ENCODE measurements at regions not wholly inside any gene's neighbourhood (a gene's known extent, or its start where the extent isn't known, plus 50 kb on each side); places are given as distances from the start of the nearest gene placed in this dataset.

DNA sequence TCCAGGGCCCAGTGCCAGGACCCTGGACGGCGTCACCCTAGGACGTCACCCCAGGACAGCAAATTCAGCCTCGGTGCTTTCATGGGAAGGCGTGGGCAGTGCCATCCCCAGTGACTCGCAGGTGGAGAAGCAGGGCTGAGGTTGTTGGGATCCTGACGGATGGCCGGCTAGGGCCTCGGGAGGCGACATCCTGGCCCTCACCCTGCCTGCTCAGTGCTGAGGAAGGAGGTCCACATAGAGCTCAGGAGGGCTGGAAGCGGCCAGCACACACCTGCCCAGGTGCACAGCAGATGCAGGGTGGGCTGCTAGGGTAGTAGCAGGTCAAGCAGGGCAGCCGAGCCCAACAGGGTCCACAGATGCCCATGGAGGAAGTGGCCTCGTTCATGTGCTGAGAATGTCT lies 482.0 kb upstream of the SALL3 start:
- TF ChIP-seq, protein P1, sequence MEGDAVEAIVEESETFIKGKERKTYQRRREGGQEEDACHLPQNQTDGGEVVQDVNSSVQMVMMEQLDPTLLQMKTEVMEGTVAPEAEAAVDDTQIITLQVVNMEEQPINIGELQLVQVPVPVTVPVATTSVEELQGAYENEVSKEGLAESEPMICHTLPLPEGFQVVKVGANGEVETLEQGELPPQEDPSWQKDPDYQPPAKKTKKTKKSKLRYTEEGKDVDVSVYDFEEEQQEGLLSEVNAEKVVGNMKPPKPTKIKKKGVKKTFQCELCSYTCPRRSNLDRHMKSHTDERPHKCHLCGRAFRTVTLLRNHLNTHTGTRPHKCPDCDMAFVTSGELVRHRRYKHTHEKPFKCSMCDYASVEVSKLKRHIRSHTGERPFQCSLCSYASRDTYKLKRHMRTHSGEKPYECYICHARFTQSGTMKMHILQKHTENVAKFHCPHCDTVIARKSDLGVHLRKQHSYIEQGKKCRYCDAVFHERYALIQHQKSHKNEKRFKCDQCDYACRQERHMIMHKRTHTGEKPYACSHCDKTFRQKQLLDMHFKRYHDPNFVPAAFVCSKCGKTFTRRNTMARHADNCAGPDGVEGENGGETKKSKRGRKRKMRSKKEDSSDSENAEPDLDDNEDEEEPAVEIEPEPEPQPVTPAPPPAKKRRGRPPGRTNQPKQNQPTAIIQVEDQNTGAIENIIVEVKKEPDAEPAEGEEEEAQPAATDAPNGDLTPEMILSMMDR (conservative IDR thresholded peaks at IDR 0.05; ENCODE audit: low read length), result no peak
- TF ChIP-seq EZH2phosphoT487 (IDR thresholded peaks at IDR 0.05; ENCODE audit: borderline replicate concordance, low read depth, low read length), result no peak
